Panc1 (cell line): ENCODE measurements at regions not wholly inside any gene's neighbourhood (a gene's known extent, or its start where the extent isn't known, plus 50 kb on each side); places are given as distances from the start of the nearest gene placed in this dataset.

Source experiments
- CTCF ChIP-seq: fragments of 450-650 bp; IDR thresholded peaks from 2 replicates; pipeline ENCODE4 v1.5.1; 2017; ENCODE audit warnings: mild to moderate bottlenecking
- POLR2AphosphoS5 ChIP-seq: IDR thresholded peaks from 2 replicates; pipeline ENCODE4 v1.6.1; 2012; ENCODE audit warnings: mild to moderate bottlenecking, low read depth, low read length, moderate library complexity
- REST ChIP-seq, 2 experiments: IDR thresholded peaks; 2 replicates each; pipeline ENCODE4 v1.6.1; 2011 to 2012; ENCODE audit warnings: low read depth in 2 of 2, control low read depth in 1 of 2, low read length in 1 of 2, mild to moderate bottlenecking in 1 of 2, moderate library complexity in 1 of 2; ENCODE audit not compliant: insufficient read depth in 1 of 2
- SIN3A ChIP-seq: IDR thresholded peaks from 2 replicates; pipeline ENCODE4 v1.6.1; 2012; ENCODE audit warnings: low read depth, mild to moderate bottlenecking, low read length, moderate library complexity, borderline replicate concordance; ENCODE audit not compliant: insufficient read depth
- TCF7L2 ChIP-seq: IDR thresholded peaks from 2 replicates; pipeline ENCODE4 v1.6.1; 2011; ENCODE audit warnings: mild to moderate bottlenecking, low read depth, low read length, inconsistent platforms

- no peak for TF ChIP-seq CTCF
- TF ChIP-seq REST (IDR thresholded peaks at IDR 0.05; ENCODE audit: insufficient read depth in 1 of 2, low read depth in 2 of 2, low read length in 1 of 2) = no peak
- TF ChIP-seq SIN3A = no peak
- TF ChIP-seq TCF7L2 = no peak
- no peak for TF ChIP-seq POLR2AphosphoS5
Observed at GRCh38 chr2:204282081-204282480, 263.2 kb upstream of the PARD3B start.
